Middle frontal gyrus (tissue), 1 donor: ENCODE measurements at regions not wholly inside any gene's neighbourhood (a gene's known extent, or its start where the extent isn't known, plus 50 kb on each side); places are given as distances from the start of the nearest gene placed in this dataset.

Experiments used
- DNase-seq: peaks from one replicate; pipeline ENCODE4 v3.0.0-alpha.2; 2015; ENCODE audit warnings: low spot score; ENCODE audit errors: extremely low spot score

DNA sequence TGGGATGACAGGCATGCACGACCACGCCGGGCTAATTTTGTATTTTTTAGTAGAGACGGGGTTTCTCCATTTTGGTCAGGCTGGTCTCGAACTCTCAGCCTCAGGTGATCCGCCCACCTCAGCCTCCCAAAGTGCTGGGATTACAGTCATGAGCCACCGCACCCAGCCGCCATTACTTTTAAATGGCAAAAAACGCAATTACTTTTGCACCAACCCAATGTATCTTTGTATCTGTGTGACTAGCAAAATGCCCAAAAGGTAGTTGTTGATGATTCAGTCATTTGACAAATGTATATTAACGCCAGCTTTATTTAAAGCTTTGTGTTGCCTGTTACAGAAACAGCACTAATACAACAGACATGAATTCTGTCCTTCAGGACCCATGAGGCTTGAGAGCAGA, 216.9 kb upstream of the FMN2 start:
- DNase-seq = no peak

DNA sequence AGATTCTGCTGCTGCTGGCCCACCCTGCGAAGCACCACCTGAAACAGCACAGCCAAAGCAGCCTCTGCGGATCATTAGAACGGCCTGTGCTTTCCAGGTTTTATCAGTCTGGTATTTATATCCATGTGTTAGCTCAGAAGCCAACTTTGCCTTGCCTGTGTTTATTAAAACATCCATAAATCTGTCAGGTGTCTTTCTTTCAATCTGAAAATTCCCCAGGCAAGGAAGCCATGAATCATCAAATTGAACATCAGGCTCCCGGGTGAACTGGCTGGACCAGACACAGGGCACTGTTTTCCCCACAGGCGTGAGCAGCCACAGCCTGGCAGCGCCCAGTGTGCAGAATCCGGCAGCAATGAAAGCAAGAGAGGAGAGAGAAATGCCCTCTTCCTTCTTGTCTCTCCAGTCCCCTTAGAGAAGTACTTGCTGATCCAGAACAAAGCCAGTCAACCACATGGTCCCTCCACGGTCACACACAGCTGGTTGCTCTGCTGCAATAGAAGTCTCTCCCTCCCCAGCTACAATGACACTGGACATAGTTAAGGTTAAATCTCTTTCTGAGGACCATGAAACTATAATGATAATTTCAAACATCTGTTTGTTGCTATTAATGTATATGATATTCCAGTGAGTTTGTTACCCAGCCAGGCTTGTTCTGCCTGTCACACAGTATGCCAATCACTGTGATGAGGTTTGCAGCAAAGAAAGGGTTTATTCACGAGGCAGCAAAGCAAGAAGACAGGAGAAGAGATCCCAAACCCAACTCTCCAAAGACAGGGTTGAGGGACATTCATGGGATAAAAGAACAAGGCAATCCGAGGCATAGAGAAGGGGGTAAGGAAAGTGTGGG, 212.1 kb upstream of the FMN2 start:
- no peak for DNase-seq

DNA sequence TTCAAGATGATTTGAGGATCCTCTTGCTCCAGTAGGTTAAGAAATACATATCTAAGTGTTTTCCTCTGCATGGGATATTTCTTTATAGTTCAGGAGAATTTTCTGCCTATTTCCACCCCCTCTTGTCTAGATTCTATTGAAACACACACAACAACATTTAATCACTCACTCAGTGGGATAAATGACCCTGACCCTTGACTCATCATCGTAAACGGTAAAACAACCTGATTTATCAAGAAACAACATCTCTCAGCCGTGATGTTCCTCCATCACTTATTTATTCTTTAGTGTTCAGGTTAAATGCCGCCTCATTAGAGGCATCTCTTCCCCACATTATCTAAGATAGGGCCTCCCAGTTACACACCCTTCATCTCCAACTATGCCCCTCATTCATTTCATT, 208.7 kb upstream of the FMN2 start:
- no peak for DNase-seq

DNA sequence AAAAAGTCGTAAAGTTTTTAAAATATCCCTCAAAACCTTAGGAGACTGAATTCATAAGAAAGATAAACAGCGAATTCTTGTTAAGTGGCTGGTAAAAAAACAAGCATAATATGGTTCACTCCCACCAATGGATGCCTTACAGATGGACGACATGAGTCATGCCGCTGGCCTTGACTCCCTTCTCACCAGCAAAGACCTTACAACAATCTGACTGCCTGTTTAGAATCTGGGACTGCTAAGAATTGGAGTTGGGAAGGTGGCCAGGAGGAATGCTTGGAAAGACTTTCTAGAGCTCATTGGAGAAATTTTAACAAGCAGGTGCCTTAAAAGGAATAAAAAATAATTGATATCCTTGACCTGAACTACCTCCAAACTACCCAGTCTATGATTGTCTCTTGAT, 206.9 kb upstream of the FMN2 start:
- no peak for DNase-seq

DNA sequence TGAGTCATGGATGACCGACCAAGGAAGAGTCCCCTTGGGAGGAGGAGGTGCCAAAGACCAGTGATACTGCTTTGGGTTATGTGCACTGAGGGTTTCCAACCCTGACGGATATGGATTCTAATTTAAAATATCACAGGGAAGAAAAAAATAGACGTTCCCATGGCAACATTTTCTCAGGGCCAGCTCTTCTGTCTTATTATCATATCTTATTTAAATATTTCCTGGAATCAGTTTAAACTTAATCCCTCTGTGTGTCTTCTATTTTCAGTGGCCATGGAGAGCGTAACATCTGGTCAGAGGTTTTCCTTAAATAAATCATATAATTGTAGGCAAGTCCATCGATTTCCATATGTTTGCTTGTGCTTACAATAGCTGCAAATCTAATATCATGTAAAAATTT, 205.4 kb upstream of the FMN2 start:
- no peak for DNase-seq

DNA sequence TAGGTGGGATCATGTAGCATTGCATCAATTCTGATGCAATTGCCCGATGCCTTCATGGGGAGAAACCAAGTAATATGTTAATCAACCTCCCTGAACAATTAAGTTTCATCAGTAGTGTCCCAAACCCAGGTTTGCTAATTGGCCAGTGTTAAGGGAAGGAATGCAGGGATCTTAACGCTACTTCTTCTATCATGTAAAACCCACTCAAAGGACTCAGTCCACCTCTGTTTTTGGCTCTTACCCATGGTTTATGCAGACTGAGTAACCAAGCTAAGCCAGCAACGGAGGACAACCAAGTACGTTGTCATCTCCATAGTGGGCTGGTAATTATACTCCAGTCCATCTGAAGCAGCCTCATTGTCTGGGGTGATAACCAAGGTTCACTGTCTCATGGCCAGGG, 203.0 kb upstream of the FMN2 start:
- no peak for DNase-seq

DNA sequence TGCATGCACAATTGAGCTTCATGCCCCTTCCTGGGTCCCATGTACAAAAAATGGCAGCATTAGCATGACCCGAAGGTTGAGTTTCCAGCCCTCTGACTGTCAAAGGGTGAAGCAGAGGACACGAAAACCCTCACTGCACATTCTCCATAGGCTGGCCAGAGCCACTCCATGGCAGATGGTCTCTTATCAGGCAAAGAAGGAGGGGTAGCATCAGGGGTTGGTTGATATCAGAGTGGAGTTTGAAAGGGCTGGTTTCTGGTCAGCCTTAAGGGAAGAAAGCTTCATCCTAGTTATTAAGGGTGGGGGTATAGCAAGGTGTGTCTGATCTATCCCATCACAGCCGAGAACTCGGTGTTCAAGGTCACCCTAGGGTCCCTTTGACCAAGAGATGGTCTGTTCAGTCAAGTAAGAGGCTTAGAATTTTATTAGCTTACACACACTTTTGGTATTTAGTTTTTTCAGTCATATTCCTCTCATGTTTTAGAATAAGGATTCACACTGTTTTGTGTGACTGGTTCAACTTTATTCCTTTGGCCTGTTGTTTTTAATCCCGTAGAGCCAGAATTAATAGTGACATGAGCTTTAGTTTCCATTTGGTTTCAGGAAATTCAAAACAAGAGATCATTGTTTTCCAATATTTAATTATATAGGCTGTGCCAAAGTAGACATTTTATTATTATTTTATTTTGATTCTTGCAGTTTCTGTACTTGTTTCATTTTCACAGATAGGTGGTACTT, 199.9 kb upstream of the FMN2 start:
- DNase-seq = no peak

DNA sequence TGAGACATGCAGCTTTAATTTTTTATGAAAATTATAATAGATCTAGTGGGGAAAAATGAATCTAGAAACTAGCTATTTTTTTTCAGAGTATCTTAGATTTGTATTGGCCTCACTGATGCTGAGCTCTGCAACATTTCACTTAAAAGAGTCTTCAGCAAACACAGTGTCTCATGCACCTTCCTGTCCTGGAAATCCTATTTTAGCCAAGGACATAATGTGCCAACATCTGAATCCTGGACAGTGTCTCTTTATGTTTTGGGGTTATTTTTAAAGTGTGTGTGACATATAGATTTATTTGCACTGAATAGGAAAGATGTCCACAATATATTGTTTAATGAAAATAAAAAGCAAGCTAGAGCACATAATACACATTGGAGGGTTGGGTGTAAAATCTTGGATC, 199.1 kb upstream of the FMN2 start:
- no peak for DNase-seq

DNA sequence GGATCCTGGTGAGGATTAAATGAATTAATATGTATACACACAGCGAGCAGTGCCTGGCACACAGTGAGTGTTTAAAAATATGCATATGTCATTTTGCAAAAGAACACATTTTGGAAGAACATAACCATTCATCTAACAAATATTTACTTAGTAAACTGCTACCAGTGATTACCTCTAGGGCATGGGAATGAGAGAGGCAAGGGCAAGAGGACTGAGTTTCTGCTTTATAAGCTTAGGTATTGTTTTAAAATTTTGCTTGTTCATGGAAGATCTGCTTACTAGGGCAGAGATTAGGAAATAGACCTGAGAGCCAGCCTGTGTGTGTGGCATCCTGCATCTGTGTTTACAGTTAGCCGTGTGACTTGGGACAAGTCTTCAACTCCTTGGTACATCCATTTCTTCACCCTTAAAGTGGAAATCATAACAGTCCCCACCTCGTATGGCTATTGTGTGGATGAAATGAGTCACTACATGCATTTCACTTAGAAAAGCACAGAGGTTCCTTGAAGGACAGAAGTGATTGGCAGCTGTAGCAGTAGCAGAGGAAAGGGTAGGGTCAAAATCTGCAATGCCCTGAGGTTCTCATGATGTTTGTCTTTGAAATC, 198.5 kb upstream of the FMN2 start:
- no peak for DNase-seq

DNA sequence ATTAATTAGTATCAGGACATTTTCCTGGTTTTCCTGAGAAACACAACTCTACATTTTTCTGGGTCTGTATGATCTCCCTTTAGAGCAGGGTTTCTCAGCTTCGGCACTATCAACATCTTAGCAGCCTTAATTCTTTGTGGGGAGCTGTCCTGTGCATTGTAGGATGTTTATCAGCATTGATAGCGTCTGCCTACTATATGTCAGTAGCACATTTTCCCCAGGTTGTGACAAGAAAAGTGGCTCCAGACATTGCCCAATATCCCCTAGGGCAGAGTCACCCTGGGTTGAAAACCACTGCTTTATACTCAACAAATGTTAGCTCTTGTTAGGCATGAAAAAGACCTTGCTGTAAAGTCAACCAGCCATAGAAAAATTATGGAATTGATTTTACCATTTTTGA, 195.1 kb upstream of the FMN2 start:
- DNase-seq = no peak

DNA sequence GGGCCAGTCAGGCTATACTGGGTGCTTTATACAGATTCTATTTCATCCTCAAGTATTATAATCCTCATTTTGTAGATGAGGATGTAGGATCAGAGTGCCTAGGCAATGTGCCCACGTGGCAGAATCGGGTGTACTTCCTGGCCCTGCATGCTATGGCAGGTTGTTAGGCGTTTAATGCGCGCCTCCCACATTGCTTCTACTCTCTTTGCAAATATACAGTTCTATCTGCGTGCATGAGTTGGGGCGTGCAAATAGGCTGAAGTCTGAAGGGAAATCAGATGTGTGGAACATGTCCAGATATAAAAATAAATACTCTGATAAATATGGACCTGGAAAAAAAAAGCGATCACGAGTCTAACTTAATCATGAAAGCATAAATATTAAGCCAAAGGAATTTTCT, 194.7 kb upstream of the FMN2 start:
- DNase-seq = no peak

DNA sequence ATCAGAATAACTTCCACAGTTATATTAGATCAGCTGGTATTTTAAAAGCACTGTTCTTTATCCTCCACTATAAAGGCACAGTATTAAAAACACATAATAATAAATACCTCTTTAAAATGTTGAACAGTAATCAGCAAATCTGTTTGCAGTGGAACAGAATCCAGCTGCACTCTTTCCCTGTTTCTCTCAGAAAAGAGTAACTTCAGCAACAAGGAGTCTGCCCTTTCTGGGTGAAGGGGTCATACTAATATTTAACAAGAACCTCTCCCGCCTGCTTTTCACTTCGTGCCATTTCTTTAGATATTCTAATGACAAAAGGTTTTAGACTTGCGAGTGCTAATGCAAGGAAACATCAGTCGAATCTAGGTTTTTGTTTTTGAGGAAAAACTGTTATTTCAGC, 194.2 kb upstream of the FMN2 start:
- no peak for DNase-seq

DNA sequence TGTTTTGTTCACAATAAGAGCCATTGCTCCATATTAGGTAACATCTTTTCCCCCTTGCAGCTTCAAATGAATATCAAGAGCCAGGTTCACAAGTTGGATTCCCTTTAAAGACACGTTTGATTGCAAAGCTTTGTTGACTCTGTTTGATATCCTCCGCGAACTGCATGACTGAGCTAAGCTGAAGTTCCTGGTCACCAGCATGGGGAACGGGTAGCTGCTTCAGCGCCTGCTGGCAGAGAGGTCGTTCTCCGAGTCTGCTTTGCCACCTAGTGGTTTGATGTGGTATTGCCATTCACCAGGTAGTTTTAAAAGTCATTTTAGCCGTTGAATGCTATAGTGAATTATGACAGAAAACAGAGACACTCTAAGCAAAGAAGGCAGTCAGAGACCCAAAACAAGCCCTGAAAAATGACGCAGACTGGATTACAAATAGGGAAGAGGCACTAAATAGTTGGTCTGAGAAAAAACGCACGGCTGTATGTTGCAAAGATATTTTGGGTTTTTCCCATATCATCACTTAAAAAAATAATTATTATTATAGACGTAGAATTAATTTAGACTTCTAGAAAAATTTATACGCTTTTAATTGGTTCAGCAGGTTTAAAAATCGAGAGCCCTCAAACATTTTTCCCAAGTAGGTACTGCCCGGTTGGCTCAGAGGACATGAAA, 193.5 kb upstream of the FMN2 start:
- peak; percentile 70 for DNase-seq

DNA sequence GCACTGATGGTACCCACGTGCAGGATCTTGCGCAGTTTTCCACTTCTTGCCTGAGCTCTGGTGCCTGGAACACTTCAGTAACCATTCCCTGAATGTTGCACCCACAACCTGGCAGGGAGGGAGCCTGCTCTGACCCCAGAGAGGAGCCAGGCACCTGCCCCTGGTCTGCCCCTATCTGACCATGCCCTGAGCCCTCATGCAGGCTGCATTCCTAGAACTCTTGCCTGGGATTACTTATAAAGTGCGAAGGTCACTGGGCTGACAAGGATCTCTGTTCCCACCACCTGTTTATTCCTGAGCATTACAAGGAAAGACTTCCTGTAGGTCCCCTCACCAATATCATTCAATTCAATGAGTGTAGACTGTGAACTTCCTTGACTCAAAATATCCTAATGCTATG, 191.9 kb upstream of the FMN2 start:
- DNase-seq = no peak

DNA sequence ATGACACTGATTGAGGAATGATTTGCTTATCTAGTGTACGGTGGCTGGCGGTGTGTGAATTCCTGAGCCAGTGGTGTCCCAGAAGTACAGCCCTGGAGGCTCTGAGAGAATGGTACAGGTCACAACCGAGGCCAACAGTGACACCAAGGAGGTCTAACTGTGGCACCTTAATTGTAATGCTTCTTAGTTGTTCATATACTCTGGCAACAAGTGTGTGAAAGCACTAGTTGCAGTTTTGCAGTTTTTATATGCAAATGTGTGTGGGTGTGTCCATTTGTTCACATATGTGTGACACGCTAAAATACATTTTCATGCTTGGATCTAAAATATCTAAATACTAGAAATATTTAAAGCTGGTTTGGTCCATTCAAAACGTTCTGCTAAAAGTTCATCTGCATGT, 185.3 kb upstream of the FMN2 start:
- no peak for DNase-seq

DNA sequence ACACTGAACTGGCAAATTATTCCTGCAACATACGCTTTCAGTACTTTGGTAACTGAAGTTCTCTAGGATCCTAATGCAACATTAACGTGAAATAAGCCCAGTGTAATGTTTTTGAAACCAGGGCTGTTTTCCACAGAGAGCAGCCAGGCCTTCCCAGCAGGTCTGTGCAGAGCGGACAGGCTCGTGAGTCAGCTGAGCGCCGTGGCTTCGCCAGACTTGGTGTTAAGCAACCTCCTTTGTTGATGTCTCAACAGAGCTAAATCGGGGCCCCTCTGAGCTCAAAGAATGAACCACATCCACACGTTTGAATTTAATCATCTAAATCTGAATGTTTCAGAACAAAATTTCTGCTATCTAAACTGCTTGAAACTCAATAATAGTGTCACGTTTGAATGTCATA, 181.8 kb upstream of the FMN2 start:
- no peak for DNase-seq

DNA sequence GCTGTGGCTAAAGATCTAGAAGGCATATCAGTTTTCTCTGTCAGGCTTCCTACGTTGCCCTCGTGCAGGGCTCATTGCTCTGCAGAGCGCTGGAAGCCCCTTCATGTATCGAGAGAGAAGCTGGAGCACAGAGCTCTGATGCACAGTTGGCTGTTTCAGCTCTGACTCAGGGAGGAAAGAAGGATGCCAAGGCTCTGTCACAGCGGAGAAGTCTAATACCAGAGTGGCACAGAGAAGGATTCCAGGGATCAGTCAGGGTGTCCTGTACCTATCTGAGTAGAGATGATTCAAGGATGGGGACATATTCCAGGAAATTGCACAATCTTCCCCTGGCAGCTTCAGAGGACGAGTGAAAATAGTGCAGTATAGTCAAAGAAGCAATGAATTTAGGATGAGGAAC, 179.2 kb upstream of the FMN2 start:
- DNase-seq = no peak

DNA sequence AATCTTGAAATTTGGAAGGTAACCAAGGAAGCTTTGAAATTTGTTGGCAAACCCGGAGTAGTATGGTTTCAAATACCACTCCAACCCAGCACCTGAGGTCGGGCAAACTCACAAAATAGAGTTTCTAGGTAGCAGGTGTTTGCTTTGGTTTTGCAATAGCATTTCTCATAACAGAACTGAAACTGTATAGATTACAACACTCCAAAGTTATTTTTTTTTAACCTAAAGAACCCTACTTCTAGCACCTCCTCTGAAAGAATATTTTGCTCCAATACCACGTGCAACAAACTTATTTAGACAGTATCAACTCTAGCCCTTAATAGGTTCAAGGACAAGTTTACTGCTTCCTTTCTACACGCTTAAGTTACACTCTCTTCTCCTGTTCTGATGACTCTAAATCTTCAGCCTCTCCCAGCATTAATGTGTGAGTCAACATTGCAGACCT, 178.5 kb upstream of the FMN2 start:
- no peak for DNase-seq

DNA sequence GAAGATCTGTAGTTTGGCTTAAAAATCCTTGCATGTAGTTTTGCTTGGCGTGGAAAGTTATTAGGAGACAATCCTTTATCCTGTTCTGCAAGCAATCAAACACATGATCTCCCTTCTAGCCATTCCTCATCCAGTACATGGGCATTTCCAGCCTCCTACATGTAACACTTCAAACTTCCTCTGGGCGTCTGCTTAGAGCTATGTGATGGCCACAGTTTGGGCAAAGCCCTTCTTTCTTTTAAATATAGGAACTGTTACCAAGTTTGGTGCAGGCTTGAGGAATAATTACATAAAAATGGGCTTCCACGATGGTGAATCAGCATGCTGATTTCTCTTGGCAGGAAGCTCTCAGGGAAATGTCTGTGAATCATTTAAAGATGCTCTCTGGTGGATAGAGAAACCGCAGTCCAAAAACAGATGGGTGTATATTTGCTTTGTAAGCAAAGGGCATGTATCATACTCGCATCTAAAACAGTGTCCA, 176.9 kb upstream of the FMN2 start:
- no peak for DNase-seq

DNA sequence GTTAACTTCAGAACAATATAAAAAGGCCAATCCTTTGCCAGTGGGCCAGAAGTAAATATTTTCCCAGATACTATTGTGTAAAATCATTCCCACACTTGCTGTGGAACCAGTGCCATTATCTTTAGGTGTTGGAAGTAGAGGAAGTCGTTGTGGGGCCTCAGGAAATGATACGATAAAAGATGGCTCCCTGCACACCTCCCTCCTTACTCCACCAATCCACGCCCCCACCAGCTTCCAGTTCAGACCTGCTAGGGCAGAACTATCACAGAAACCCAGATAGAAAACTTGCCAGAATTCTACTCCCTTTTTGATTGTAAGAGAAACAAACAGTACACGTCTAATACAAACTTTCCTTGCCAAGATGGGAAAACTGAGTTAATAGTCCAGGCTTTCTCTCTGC, 173.0 kb upstream of the FMN2 start:
- no peak for DNase-seq

DNA sequence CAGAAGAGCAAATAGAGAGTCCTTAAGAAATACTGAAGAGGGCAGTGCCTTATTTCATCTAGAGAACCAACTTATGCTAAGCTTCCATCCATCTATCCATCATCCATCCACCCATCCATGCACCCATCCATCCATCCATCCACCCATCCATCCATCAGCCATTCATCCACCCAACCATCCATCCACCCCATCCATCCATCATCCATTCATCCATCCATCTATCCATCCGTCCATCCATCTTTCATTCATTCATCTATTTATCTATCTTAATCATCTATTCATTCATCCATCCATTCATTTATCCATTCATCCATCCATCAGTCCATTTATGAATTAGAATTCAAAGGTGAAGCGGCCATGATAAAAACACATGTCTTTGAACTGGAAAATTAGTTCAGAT, 171.5 kb upstream of the FMN2 start:
- DNase-seq = no peak
